ENCODE measurements at regions not wholly inside any gene's neighbourhood (a gene's known extent, or its start where the extent isn't known, plus 50 kb on each side); places are given as distances from the start of the nearest gene placed in this dataset.

DNA sequence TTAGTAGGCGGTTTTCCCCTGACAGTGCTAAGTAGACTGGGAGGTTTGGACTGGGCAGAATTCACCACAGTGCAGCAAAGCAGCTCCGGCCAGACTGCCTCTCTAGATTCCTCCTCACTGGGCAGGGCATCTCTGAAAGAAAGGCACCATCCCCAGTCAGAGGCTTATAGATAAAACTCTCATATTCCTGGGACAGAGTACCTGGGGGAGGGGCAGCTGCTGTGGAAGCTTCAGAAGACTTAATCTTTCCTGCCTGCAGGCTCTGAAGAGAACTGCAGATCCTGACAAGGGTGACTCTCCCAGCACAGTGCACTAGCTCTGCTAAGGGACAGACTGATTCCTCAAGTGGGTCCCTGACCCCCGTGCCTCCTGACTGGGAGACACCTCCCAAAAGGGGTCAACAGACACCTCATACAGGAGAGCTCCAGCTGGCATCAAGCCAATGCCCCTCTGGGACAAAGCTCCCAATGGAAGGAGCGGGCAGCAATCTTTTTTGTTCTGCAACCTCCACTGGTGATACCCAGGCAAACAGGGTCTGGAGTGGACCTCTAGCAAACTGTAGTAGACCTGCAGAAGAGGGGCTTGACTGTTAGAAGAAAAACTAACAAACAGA lies 266.8 kb upstream of the CRIM1 start:
- Histone ChIP-seq H4K20me1 (ENCODE audit: control insufficient read depth, insufficient read depth) (no peaks in the 10 kb centered on the region), H3K9me3 (replicated peaks; ENCODE audit: control insufficient read depth, insufficient read depth, low read length) (no peaks in the 10 kb centered on the region), H3K27me3 (replicated peaks in 1 of 2; ENCODE audit: control insufficient read depth in 2 of 2, insufficient read depth in 2 of 2, low read length in 1 of 2) (no peaks in the 10 kb centered on the region; a peak in 1 of 4 replicates), H3K27ac (ENCODE audit: control insufficient read depth, insufficient read depth) (no peak overlapping the region), H2AFZ (ENCODE audit: control insufficient read depth, low read depth, low read length) (no peak overlapping the region), H3K4me2 (ENCODE audit: control insufficient read depth, insufficient read depth) (no peak overlapping the region), H3K36me3 (ENCODE audit: control insufficient read depth in 2 of 2, insufficient read depth in 2 of 2, low read length in 1 of 2) (no peaks in the 10 kb centered on the region), H3K4me3 (no peak overlapping the region), H3K79me2 (ENCODE audit: control insufficient read depth, insufficient read depth, low read length) (no peaks in the 10 kb centered on the region), H3K9ac (ENCODE audit: control insufficient read depth, insufficient read depth, low read length) (no peak overlapping the region), H3K4me1 (ENCODE audit: control insufficient read depth, insufficient read depth, low read length) (no peaks in the 10 kb centered on the region)
- intact Hi-C loops (cut with micrococcal nuclease; ENCODE audit: unreplicated experiment) (no loop called here), in situ Hi-C loops (cut with MboI) (no loop called here)
- FAIRE-seq, result no peak
- ChIA-PET SMC1A (ENCODE audit: uncharacterized antibody, unreplicated experiment) (interaction anchor here (0.9 kb wide), 1 partner anchor 34 kb away, joined by 3 read pairs; no protein-coding TSS in a partner anchor), CTCF (no interaction called here), RAD21 (ENCODE audit: unreplicated experiment) (no interaction called here), POLR2A (no interaction called here)
- DNase-seq (ENCODE audit: low read depth, low spot score), result no peak
- 2% methylated on average over 4 of the region's 4 CpGs for WGBS (ENCODE audit: insufficient coverage, insufficient replicate concordance, low lambda C conversion rate, missing lambda C conversion rate)
- TF ChIP-seq ESRRA (IDR thresholded peaks at IDR 0.05; ENCODE audit: low read length) (no peak), MEF2B (IDR thresholded peaks at IDR 0.05; ENCODE audit: partially characterized antibody, poor library complexity, severe bottlenecking) (no peak)
- ATAC-seq, result no peak
- no TSS peak for BruUV-seq (replicated peaks)

DNA sequence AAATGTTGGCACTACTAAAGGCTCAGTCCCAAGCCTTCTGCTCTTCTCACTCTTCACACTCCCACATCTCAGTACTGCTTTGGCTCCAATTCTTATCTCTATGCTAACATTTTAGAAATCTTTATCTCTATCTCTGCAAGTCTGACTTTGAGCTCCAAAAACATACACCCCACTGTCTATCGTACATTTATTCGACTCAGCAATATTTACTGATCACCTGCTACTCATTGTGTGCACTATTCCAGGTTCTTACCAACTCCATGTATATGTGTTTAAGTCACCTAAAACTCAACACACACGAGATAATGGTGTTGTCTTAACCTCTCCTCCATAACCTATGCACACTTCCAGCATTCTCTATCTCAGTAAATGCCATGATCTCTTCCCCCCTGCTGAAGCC lies 268.2 kb upstream of the CRIM1 start:
- WGBS (ENCODE audit: insufficient coverage, insufficient replicate concordance, low lambda C conversion rate, missing lambda C conversion rate), result 18% methylated on average over 3 of the region's 3 CpGs
- POLR2A ChIA-PET, result no interaction called here

More for the DNA sequence above, 268.2 kb upstream of the CRIM1 start:
- DNase-seq (ENCODE audit: low read depth, low spot score) (no peak), FAIRE-seq (peak; percentile 31), ATAC-seq (no peak)
- BruUV-seq (replicated peaks), result no TSS peak
- no peaks in the 10 kb centered on the region for H3K36me3 ChIP-seq (ENCODE audit: control insufficient read depth in 2 of 2, insufficient read depth in 2 of 2, low read length in 1 of 2)
- in situ Hi-C loops (cut with MboI) (no loop called here), intact Hi-C loops (cut with micrococcal nuclease; ENCODE audit: unreplicated experiment) (no loop called here)
- no peak overlapping the region for H3K4me2 ChIP-seq (ENCODE audit: control insufficient read depth, insufficient read depth)
- no peak overlapping the region for H2AFZ ChIP-seq (ENCODE audit: control insufficient read depth, low read depth, low read length)
- H3K9me3 ChIP-seq (replicated peaks; ENCODE audit: control insufficient read depth, insufficient read depth, low read length), result no peaks in the 10 kb centered on the region
- CTCF ChIA-PET, result no interaction called here
- no peaks in the 10 kb centered on the region for H4K20me1 ChIP-seq (ENCODE audit: control insufficient read depth, insufficient read depth)
- no peak for TF ChIP-seq ZNF384 (IDR thresholded peaks at IDR 0.05; ENCODE audit: borderline replicate concordance, low read depth, low read length)
- no peak for TF ChIP-seq PAX5 (IDR thresholded peaks at IDR 0.05; ENCODE audit: borderline replicate concordance, low read depth, low read length)
- TF ChIP-seq EP300 (IDR thresholded peaks at IDR 0.05; ENCODE audit: borderline replicate concordance in 1 of 2, control insufficient read depth in 1 of 2, low read depth in 2 of 2, low read length in 2 of 2), result no peak
- no peaks in the 10 kb centered on the region for H3K79me2 ChIP-seq (ENCODE audit: control insufficient read depth, insufficient read depth, low read length)
- H3K4me3 ChIP-seq, result no peak overlapping the region
- H3K27me3 ChIP-seq (replicated peaks in 1 of 2; ENCODE audit: control insufficient read depth in 2 of 2, insufficient read depth in 2 of 2, low read length in 1 of 2), result no peaks in the 10 kb centered on the region; a peak in 1 of 4 replicates
- no peak overlapping the region for H3K9ac ChIP-seq (ENCODE audit: control insufficient read depth, insufficient read depth, low read length)
- SMC1A ChIA-PET (ENCODE audit: uncharacterized antibody, unreplicated experiment), result no interaction called here
- H3K27ac ChIP-seq (ENCODE audit: control insufficient read depth, insufficient read depth), result no peak overlapping the region
- no peaks in the 10 kb centered on the region for H3K4me1 ChIP-seq (ENCODE audit: control insufficient read depth, insufficient read depth, low read length)
- RAD21 ChIA-PET (ENCODE audit: unreplicated experiment), result no interaction called here

Measured in GM12878 (cell line).